ENCODE measurements at regions not wholly inside any gene's neighbourhood (a gene's known extent, or its start where the extent isn't known, plus 50 kb on each side); places are given as distances from the start of the nearest gene placed in this dataset.

DNA sequence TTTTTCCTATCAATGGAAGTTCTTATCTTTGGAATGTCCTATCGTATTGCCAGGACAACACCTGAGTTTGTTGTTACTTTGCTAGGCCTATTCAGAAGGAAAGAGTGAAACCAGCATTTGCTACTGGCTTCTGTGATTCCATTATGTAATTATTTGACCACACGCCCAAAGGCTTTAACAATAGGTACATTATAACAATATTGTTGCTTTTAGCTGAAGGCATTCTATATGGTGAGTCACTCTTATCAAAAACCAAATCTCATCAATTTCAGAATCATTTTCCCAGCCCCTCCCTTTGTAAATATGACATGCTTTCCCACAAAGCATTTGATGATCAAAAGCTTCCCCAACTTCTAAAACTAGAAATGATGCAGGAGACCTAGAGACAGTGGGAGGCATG is 294.4 kb upstream of the NEBL start:
- TF ChIP-seq, protein P1, sequence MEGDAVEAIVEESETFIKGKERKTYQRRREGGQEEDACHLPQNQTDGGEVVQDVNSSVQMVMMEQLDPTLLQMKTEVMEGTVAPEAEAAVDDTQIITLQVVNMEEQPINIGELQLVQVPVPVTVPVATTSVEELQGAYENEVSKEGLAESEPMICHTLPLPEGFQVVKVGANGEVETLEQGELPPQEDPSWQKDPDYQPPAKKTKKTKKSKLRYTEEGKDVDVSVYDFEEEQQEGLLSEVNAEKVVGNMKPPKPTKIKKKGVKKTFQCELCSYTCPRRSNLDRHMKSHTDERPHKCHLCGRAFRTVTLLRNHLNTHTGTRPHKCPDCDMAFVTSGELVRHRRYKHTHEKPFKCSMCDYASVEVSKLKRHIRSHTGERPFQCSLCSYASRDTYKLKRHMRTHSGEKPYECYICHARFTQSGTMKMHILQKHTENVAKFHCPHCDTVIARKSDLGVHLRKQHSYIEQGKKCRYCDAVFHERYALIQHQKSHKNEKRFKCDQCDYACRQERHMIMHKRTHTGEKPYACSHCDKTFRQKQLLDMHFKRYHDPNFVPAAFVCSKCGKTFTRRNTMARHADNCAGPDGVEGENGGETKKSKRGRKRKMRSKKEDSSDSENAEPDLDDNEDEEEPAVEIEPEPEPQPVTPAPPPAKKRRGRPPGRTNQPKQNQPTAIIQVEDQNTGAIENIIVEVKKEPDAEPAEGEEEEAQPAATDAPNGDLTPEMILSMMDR (IDR thresholded peaks at IDR 0.05 in 8 of 11, conservative IDR thresholded peaks at IDR 0.05 in 3 of 11), result no peak
- TF ChIP-seq POLR2AphosphoS5 (IDR thresholded peaks at IDR 0.05) (no peak), POLR2A (IDR thresholded peaks at IDR 0.05) (no peak)
